ENCODE measurements at regions not wholly inside any gene's neighbourhood (a gene's known extent, or its start where the extent isn't known, plus 50 kb on each side); places are given as distances from the start of the nearest gene placed in this dataset.

- ATAC-seq, result no peak
Measured at GRCh38 chr5:174522480-174523260, 201.7 kb upstream of the MSX2 start.

DNA sequence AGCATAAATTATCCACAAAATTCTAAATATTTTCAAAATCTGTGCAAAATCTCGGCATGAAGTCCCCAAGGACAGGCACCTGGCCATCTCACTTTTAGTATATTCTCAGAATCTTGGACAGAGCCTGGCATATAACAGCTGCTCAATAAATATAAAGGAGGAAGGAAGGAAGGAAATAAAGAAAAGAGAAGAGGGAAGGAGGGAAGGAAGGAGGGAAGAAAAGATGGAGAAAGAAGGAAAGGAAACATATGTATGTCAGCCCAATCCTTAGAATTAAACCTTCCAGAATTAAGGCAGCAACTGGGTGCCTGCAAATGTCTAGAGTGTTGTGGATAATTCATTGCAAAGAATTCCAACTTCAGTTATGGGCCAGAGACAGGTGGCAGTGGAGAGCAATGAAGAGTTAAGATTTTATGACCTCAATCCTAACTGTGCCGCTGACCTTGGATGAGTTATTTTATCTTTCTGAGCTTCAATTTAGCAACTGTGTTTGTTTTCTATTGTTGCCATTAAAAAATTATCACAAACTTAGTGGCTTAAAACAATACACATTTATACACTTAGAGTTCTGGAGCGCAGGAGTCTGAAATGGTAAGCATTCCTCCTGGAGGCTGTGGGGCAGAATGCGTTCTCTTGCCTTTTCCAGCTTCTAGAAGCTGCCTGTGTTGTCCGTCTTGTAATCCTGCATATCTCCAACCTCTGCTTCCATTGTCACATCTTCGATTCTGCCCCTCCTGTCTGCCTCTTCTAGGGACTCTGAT is 200.9 kb upstream of the MSX2 start:
- in situ Hi-C loops (cut with MboI; ENCODE audit: low sequenced_read_pairs in 4 of 4) (no loop called here), intact Hi-C loops (cut with DNase I; ENCODE audit: low total_unique reads) (no loop called here)
- H3K27ac ChIP-seq, result no peak overlapping the region
- no peaks in the 10 kb centered on the region for H3K9me3 ChIP-seq
- ATAC-seq (no peak), DNase-seq (no peak)
- peaks cover 0 to 10% (median 0%) of the 10 kb centered on the region in 3 donors for H3K27me3 ChIP-seq
- H3K4me3 ChIP-seq, result no peak overlapping the region
- H3K4me1 ChIP-seq, result no peaks in the 10 kb centered on the region
- TF ChIP-seq POLR2A (IDR thresholded peaks at IDR 0.05) (no peak), CTCF (IDR thresholded peaks at IDR 0.05 in 4 of 5, conservative IDR thresholded peaks at IDR 0.05 in 1 of 5) (no peak)
- no peaks in the 10 kb centered on the region for H3K36me3 ChIP-seq

More at GRCh38 chr5:174522480-174523260, 201.7 kb upstream of the MSX2 start:
- Histone ChIP-seq H3K27me3 (peaks cover 0 to 10% (median 0%) of the 10 kb centered on the region in 3 donors), H3K4me3 (no peak overlapping the region), H3K9me3 (no peaks in the 10 kb centered on the region), H3K27ac (no peak overlapping the region), H3K36me3 (no peaks in the 10 kb centered on the region), H3K4me1 (no peaks in the 10 kb centered on the region)
- intact Hi-C loops (cut with DNase I; ENCODE audit: low total_unique reads), result no loop called here
- no peak for TF ChIP-seq CTCF (IDR thresholded peaks at IDR 0.05 in 4 of 5, conservative IDR thresholded peaks at IDR 0.05 in 1 of 5)
- TF ChIP-seq POLR2A (IDR thresholded peaks at IDR 0.05), result no peak
- DNase-seq, result no peak
- in situ Hi-C loops (cut with MboI; ENCODE audit: low sequenced_read_pairs in 4 of 4), result no loop called here

GRCh38 chr5:174524351-174524750 is 200.0 kb upstream of the MSX2 start:
- Histone ChIP-seq H3K27ac (no peak overlapping the region), H3K9me3 (no peaks in the 10 kb centered on the region), H3K36me3 (no peaks in the 10 kb centered on the region), H3K4me1 (no peaks in the 10 kb centered on the region), H3K4me3 (no peak overlapping the region), H3K27me3 (peaks cover 0 to 10% (median 0%) of the 10 kb centered on the region in 3 donors)
- DNase-seq (no peak), ATAC-seq (no peak)
- in situ Hi-C loops (cut with MboI; ENCODE audit: low sequenced_read_pairs in 4 of 4) (no loop called here), intact Hi-C loops (cut with DNase I; ENCODE audit: low total_unique reads) (no loop called here)
- TF ChIP-seq CTCF (IDR thresholded peaks at IDR 0.05 in 4 of 5, conservative IDR thresholded peaks at IDR 0.05 in 1 of 5) (no peak), POLR2A (IDR thresholded peaks at IDR 0.05) (no peak)

- in situ Hi-C loops (cut with MboI; ENCODE audit: low sequenced_read_pairs in 4 of 4) (no loop called here), intact Hi-C loops (cut with DNase I; ENCODE audit: low total_unique reads) (no loop called here)
- TF ChIP-seq POLR2A (IDR thresholded peaks at IDR 0.05), result no peak
- Histone ChIP-seq H3K27me3 (peaks cover 0 to 3% (median 0%) of the 10 kb centered on the region in 3 donors), H3K4me1 (no peaks in the 10 kb centered on the region), H3K4me3 (no peak overlapping the region), H3K36me3 (no peaks in the 10 kb centered on the region), H3K9me3 (no peaks in the 10 kb centered on the region), H3K27ac (no peak overlapping the region)
- ATAC-seq, result no peak
- DNase-seq, result no peak
Measured at GRCh38 chr5:174526177-174526576, 198.2 kb upstream of the MSX2 start.

- Histone ChIP-seq H3K36me3 (no peaks in the 10 kb centered on the region), H3K4me1 (no peaks in the 10 kb centered on the region), H3K27me3 (peaks cover 0 to 3% (median 0%) of the 10 kb centered on the region in 3 donors), H3K4me3 (no peak overlapping the region), H3K9me3 (no peaks in the 10 kb centered on the region), H3K27ac (no peak overlapping the region)
- ATAC-seq (no peak), DNase-seq (no peak)
- in situ Hi-C loops (cut with MboI; ENCODE audit: low sequenced_read_pairs in 4 of 4), result no loop called here
- TF ChIP-seq POLR2A (IDR thresholded peaks at IDR 0.05) (no peak), CTCF (IDR thresholded peaks at IDR 0.05 in 4 of 5, conservative IDR thresholded peaks at IDR 0.05 in 1 of 5) (no peak)
- intact Hi-C loops (cut with DNase I; ENCODE audit: low total_unique reads), result no loop called here
Measured at GRCh38 chr5:174527916-174528540, 196.4 kb upstream of the MSX2 start.

Measured in gastrocnemius medialis (tissue), 4 donors.